GF-D8 (cell line): ENCODE measurements at regions not wholly inside any gene's neighbourhood (a gene's known extent, or its start where the extent isn't known, plus 50 kb on each side); places are given as distances from the start of the nearest gene placed in this dataset.

Experiments used
- DNase-seq: peaks from one replicate; lab custom pipeline; 2025; lab: John Stamatoyannopoulos, UW

GRCh38 chr15:49751191-49751590, 130.3 kb downstream of the DTWD1 start:
- DNase-seq: no peak

- DNase-seq: no peak
Observed at GRCh38 chr15:49751751-49752150, 130.9 kb downstream of the DTWD1 start.

- no peak for DNase-seq
Observed at GRCh38 chr15:49752517-49752916, 131.7 kb downstream of the DTWD1 start.

GRCh38 chr15:49758456-49758855, 137.6 kb downstream of the DTWD1 start:
- no peak for DNase-seq

GRCh38 chr15:49758856-49759255, 138.0 kb downstream of the DTWD1 start:
- no peak for DNase-seq

- DNase-seq: no peak
Observed at GRCh38 chr15:49760749-49761148, 139.9 kb downstream of the DTWD1 start.

- no peak for DNase-seq
Observed at GRCh38 chr15:49769225-49769624, 148.4 kb downstream of the DTWD1 start.

GRCh38 chr15:49789436-49789835, 168.6 kb downstream of the DTWD1 start:
- no peak for DNase-seq

GRCh38 chr15:49793943-49794342, 173.1 kb downstream of the DTWD1 start:
- DNase-seq: no peak

GRCh38 chr15:49801796-49802195, 180.9 kb downstream of the DTWD1 start:
- DNase-seq: no peak
